ENCODE measurements at regions not wholly inside any gene's neighbourhood (a gene's known extent, or its start where the extent isn't known, plus 50 kb on each side); places are given as distances from the start of the nearest gene placed in this dataset.

DNA sequence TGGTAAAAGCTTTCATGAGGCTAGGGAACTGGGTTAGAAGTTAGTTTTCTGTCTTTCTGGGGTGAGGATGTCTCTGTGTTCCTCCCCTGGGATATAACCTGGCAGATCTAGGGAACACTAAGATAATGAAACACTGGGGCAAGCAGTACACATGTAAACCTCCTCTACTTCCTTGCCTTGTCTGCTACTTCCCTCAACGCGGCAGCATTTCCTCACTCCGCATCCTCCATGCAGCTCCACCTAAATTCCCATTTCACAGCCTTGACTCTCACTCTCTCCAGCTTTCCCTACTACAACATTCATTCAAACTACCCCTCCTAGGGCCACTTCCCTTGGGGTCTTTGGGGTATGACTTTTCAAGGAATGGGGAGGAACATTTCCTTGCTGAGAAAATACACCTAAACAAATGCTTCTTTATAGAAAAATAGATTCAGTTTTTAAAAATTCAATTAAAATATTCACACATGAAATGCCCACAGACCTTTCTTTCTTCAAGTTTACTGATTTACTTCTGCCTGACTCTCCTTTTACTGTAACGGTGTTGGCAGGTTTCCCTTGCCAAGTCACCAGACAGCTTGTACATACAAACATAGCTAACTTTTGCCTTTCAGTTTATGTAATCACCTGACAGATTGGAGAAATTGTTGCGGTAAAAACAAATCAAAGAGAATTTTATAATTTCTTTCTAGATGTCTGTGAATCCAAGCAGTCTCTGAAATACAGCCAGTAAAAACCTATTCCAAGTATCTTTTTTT is 90.1 kb downstream of the TNFSF18 start:
- Histone ChIP-seq H3K27ac (ENCODE audit: low read depth, low read length) (no peak overlapping the region), H3K27me3 (ENCODE audit: insufficient read depth, low read length) (no peaks in the 10 kb centered on the region), H3K79me2 (ENCODE audit: control insufficient read depth, insufficient read depth, low read length, unreplicated experiment) (no peaks in the 10 kb centered on the region), H3K36me3 (ENCODE audit: insufficient read depth, low read length) (no peaks in the 10 kb centered on the region), H3K4me3 (ENCODE audit: low read depth, low read length) (no peak overlapping the region), H3K4me1 (ENCODE audit: control insufficient read depth, insufficient read depth, low read length, unreplicated experiment) (peaks cover 11% of the 10 kb centered on the region), H2AFZ (ENCODE audit: low read length, unreplicated experiment) (no peak overlapping the region)

DNA sequence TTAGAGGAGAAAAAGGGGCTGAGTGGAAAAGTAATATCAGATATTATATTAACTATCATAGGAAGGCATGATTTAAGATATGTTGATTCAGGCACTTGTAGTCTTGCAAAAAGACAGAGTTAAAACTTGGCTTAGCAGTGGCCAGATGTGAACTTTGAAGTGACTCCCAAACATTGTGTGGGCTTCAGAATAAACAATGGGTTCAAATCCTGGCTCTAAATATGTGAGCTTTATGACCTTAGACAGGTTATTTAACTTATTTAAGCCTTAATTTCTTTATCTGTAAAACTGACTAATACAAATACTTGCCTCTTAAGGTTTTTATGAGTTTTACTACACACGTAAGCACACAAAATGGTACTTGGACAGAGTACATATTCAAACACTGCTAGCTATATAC is 85.9 kb downstream of the TNFSF18 start:
- no peak overlapping the region for H3K27ac ChIP-seq (ENCODE audit: low read depth, low read length)
- H3K4me3 ChIP-seq (ENCODE audit: low read depth, low read length), result no peak overlapping the region
- H2AFZ ChIP-seq (ENCODE audit: low read length, unreplicated experiment), result no peak overlapping the region
- H3K36me3 ChIP-seq (ENCODE audit: insufficient read depth, low read length), result no peaks in the 10 kb centered on the region
- H3K4me1 ChIP-seq (ENCODE audit: control insufficient read depth, insufficient read depth, low read length, unreplicated experiment), result peaks cover 40% of the 10 kb centered on the region
- H3K27me3 ChIP-seq (ENCODE audit: insufficient read depth, low read length), result no peaks in the 10 kb centered on the region
- no peaks in the 10 kb centered on the region for H3K79me2 ChIP-seq (ENCODE audit: control insufficient read depth, insufficient read depth, low read length, unreplicated experiment)

DNA sequence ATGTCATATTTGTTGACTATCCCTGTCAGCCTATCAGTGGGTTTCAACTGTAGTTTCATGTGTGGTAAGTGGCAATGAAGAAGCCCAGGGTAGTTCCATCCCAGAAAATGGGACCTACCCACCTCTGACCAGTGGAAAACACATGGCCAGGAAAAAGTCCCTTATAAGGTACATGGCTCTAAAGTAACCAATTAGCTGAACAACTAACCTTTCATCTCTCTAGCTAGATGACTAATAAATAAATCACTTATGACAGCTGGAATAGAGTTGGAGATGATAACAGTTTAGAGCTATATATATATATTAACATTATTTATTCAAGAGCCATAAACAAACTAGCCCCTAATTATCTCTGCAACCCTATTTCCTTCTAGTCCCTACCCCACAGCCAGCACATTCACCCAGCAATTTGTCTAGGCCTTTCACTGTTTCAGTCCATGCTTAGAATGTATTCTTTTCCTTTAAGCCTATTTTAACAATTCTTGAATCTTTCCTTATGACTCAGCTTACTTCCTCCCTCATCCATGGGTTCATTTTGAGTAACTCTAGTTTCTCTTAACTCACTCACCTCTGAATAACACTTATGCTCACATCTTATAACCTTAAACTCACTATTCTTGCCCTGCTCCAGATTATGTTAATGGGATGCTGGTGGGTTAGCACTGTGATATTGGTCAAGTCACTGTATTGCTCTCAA is 83.7 kb downstream of the TNFSF18 start:
- no peaks in the 10 kb centered on the region for H3K36me3 ChIP-seq (ENCODE audit: insufficient read depth, low read length)
- H3K4me3 ChIP-seq (ENCODE audit: low read depth, low read length), result no peak overlapping the region
- H2AFZ ChIP-seq (ENCODE audit: low read length, unreplicated experiment), result no peak overlapping the region
- H3K79me2 ChIP-seq (ENCODE audit: control insufficient read depth, insufficient read depth, low read length, unreplicated experiment), result no peaks in the 10 kb centered on the region
- H3K27me3 ChIP-seq (ENCODE audit: insufficient read depth, low read length), result no peaks in the 10 kb centered on the region
- H3K27ac ChIP-seq (ENCODE audit: low read depth, low read length), result peak overlapping the region; percentile 78
- peaks cover 41% of the 10 kb centered on the region for H3K4me1 ChIP-seq (ENCODE audit: control insufficient read depth, insufficient read depth, low read length, unreplicated experiment)

DNA sequence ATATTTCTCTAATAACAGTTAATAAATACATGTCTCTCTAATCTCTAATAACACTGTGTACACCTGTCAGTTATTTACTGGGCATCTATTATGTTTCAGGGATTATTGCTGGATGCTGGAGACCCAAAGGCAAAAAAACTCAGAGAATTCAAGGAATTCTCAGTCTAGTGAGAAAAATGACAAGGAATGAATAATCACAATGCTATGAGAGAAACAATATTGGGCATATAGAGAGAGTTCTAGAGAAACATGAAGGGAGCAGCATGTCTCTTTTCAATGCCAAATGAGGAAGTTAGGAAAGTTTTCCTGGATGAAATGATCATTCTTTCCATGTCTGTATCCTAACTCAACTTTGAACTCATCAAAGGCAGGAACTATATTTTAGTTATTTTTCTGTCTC is 82.8 kb downstream of the TNFSF18 start:
- Histone ChIP-seq H3K4me3 (ENCODE audit: low read depth, low read length) (no peak overlapping the region), H3K4me1 (ENCODE audit: control insufficient read depth, insufficient read depth, low read length, unreplicated experiment) (peaks cover 41% of the 10 kb centered on the region), H3K27ac (ENCODE audit: low read depth, low read length) (peak overlapping the region; percentile 78), H3K79me2 (ENCODE audit: control insufficient read depth, insufficient read depth, low read length, unreplicated experiment) (no peaks in the 10 kb centered on the region), H2AFZ (ENCODE audit: low read length, unreplicated experiment) (no peak overlapping the region), H3K36me3 (ENCODE audit: insufficient read depth, low read length) (no peaks in the 10 kb centered on the region), H3K27me3 (ENCODE audit: insufficient read depth, low read length) (no peaks in the 10 kb centered on the region)

DNA sequence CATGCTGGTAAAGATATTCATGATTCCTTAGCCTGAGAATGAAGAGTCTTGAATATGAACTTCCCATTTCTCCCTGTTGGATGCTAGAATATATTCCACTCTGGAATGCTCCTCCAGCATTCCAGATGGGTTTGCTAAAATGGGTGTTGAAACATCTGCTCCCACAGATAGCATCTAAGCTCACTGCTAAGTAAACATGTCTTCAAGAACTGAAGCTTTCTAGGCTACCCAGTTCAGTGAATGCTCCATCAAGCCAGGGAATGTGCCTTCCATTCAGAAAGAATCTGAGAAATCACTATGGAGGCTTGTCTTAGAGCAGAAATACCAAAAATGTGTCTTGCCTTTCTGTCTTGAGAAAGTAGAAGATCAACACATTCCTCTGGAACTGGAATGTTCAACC is 81.1 kb downstream of the TNFSF18 start:
- Histone ChIP-seq H3K27ac (ENCODE audit: low read depth, low read length) (peak overlapping the region; percentile 45), H2AFZ (ENCODE audit: low read length, unreplicated experiment) (peak overlapping the region; percentile 6), H3K36me3 (ENCODE audit: insufficient read depth, low read length) (no peaks in the 10 kb centered on the region)

DNA sequence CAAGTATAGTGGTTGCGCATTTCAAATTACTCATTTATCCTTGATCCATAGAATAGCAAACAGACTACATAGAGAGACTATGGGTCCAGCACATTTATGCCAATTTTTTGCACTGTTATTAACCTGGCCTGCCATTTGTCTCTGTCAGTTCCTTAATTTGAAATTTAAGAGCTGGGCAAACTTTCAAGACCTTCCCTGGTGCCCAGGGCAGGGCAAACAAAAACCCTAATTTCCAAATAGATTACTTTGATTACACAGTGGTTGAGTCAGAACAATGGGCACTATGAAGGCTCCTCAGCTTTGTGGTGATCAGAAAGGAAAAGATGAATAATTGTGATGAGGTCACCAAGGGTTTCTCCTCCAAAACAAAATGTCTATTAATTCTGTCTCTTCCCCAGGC is 80.6 kb downstream of the TNFSF18 start:
- Histone ChIP-seq H2AFZ (ENCODE audit: low read length, unreplicated experiment) (no peak overlapping the region), H3K4me3 (ENCODE audit: low read depth, low read length) (no peak overlapping the region), H3K79me2 (ENCODE audit: control insufficient read depth, insufficient read depth, low read length, unreplicated experiment) (no peaks in the 10 kb centered on the region), H3K36me3 (ENCODE audit: insufficient read depth, low read length) (no peaks in the 10 kb centered on the region), H3K27me3 (ENCODE audit: insufficient read depth, low read length) (no peaks in the 10 kb centered on the region), H3K27ac (ENCODE audit: low read depth, low read length) (peak overlapping the region; percentile 50), H3K4me1 (ENCODE audit: control insufficient read depth, insufficient read depth, low read length, unreplicated experiment) (peaks cover 41% of the 10 kb centered on the region)

More for the DNA sequence above, 81.1 kb downstream of the TNFSF18 start:
- no peaks in the 10 kb centered on the region for H3K79me2 ChIP-seq (ENCODE audit: control insufficient read depth, insufficient read depth, low read length, unreplicated experiment)
- H3K4me3 ChIP-seq (ENCODE audit: low read depth, low read length), result no peak overlapping the region
- peaks cover 41% of the 10 kb centered on the region for H3K4me1 ChIP-seq (ENCODE audit: control insufficient read depth, insufficient read depth, low read length, unreplicated experiment)
- no peaks in the 10 kb centered on the region for H3K27me3 ChIP-seq (ENCODE audit: insufficient read depth, low read length)

DNA sequence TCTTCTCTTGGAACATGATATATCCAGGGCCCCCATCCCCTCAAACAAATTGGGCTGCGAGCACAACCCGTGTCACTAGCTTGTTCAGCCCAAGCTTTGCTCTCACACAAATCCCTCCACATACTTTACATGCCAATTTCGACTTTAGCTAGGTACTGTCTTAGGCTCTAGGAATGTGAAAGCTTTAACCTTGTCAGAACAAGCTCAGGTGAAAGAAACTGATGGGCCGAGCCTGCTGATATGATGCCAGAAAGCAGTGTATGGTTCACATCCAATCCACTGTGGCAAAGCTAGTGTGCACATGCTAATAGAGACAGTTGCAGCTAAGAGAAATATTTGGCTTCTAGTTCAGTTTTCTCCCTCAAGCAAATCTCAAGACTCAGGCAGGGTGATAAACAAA is 79.5 kb downstream of the TNFSF18 start:
- H2AFZ ChIP-seq (ENCODE audit: low read length, unreplicated experiment), result no peak overlapping the region
- no peak overlapping the region for H3K4me3 ChIP-seq (ENCODE audit: low read depth, low read length)
- no peak overlapping the region for H3K27ac ChIP-seq (ENCODE audit: low read depth, low read length)
- H3K4me1 ChIP-seq (ENCODE audit: control insufficient read depth, insufficient read depth, low read length, unreplicated experiment), result peaks cover 51% of the 10 kb centered on the region
- no peaks in the 10 kb centered on the region for H3K79me2 ChIP-seq (ENCODE audit: control insufficient read depth, insufficient read depth, low read length, unreplicated experiment)
- H3K36me3 ChIP-seq (ENCODE audit: insufficient read depth, low read length), result no peaks in the 10 kb centered on the region
- no peaks in the 10 kb centered on the region for H3K27me3 ChIP-seq (ENCODE audit: insufficient read depth, low read length)

DNA sequence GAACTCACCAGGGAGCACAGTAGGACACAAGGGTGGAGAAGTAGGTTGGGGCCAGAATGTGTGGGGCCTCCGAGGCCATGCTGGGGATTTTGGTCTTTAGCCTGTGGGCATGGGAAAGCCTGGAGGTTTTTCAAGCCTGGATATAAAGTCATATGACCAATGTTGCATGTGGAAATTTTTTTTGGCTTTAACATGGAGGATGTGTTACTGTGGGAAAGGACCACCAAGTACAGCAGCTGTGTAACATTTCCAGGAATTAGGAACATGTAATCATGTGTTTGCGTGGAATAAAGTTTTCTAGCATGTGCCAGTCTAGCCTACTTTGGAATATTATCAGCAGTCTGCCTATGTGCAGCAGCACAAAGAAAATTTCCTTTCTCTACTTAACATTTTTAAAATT is 78.5 kb downstream of the TNFSF18 start:
- no peak overlapping the region for H2AFZ ChIP-seq (ENCODE audit: low read length, unreplicated experiment)
- no peaks in the 10 kb centered on the region for H3K79me2 ChIP-seq (ENCODE audit: control insufficient read depth, insufficient read depth, low read length, unreplicated experiment)
- no peaks in the 10 kb centered on the region for H3K27me3 ChIP-seq (ENCODE audit: insufficient read depth, low read length)
- H3K4me1 ChIP-seq (ENCODE audit: control insufficient read depth, insufficient read depth, low read length, unreplicated experiment), result peaks cover 52% of the 10 kb centered on the region
- H3K4me3 ChIP-seq (ENCODE audit: low read depth, low read length), result no peak overlapping the region
- no peaks in the 10 kb centered on the region for H3K36me3 ChIP-seq (ENCODE audit: insufficient read depth, low read length)
- H3K27ac ChIP-seq (ENCODE audit: low read depth, low read length), result no peak overlapping the region

DNA sequence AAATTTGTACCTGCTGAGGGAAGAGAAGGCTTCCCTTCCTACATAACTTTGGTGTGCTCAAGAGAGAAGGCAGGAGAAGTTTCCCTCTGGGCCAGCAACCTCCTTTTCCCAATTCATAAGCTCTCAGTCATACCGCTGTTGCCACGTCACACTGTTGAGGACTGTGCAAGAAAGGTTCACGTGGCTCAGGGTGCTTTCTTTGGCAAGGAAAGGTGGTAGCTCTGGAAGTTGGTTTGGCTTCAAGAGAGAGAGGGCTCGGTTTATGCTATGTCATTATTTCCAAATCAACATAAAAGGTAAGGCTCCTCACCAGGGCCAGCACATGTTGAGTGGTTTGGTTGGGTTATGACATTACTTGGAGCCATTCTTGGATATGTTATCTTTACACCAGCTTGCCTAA is 77.3 kb downstream of the TNFSF18 start:
- no peak overlapping the region for H3K27ac ChIP-seq (ENCODE audit: low read depth, low read length)
- H3K36me3 ChIP-seq (ENCODE audit: insufficient read depth, low read length), result no peaks in the 10 kb centered on the region
- H3K4me1 ChIP-seq (ENCODE audit: control insufficient read depth, insufficient read depth, low read length, unreplicated experiment), result peaks cover 52% of the 10 kb centered on the region
- no peaks in the 10 kb centered on the region for H3K79me2 ChIP-seq (ENCODE audit: control insufficient read depth, insufficient read depth, low read length, unreplicated experiment)
- no peak overlapping the region for H2AFZ ChIP-seq (ENCODE audit: low read length, unreplicated experiment)
- no peaks in the 10 kb centered on the region for H3K27me3 ChIP-seq (ENCODE audit: insufficient read depth, low read length)
- H3K4me3 ChIP-seq (ENCODE audit: low read depth, low read length), result no peak overlapping the region

DNA sequence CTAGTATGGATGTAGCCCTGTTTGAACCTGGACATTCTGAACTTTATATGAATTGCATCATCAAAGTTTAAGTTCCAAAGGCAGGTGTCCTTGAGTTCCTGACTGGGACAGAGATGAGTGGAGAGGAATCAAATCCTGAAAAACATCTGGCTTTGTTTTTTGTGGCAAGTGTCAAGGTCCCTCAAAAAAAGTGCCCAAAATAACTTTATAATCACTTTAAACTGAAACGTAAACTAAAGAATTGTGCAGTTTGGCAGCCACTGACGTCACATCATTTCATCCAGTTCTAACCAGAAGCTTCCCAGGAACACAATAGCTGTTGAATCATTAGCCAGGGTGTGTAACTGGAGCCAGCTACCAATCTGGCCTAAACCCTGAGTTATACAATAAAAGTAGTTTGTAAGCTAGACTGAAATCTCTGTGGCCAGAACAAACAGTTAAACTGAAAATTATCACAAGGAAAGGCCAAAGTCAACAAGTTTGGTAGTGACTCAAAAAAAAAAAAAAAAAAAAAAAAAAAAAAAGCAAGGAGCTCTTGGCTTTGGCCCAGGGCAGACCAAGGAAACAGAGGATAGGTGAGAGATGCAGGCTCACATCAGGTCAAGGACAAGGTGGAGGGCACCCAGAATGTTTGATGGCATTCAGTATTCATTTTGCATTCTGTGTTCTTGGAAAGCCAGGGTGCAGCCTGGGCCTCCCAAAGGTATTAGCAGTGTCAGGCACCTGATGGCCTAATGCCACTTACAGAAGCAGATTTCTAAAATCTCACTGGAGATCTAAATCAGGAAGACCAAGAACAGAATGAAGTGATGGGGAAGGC is 74.3 kb downstream of the TNFSF18 start:
- Histone ChIP-seq H3K4me3 (ENCODE audit: low read depth, low read length) (no peak overlapping the region), H3K27ac (ENCODE audit: low read depth, low read length) (peak overlapping the region; percentile 92), H2AFZ (ENCODE audit: low read length, unreplicated experiment) (peak overlapping the region; percentile 66), H3K27me3 (ENCODE audit: insufficient read depth, low read length) (no peaks in the 10 kb centered on the region), H3K79me2 (ENCODE audit: control insufficient read depth, insufficient read depth, low read length, unreplicated experiment) (no peaks in the 10 kb centered on the region), H3K36me3 (ENCODE audit: insufficient read depth, low read length) (no peaks in the 10 kb centered on the region), H3K4me1 (ENCODE audit: control insufficient read depth, insufficient read depth, low read length, unreplicated experiment) (peaks cover 39% of the 10 kb centered on the region)
